Nucleus accumbens (tissue), 56 donors: ENCODE measurements at regions not wholly inside any gene's neighbourhood (a gene's known extent, or its start where the extent isn't known, plus 50 kb on each side); places are given as distances from the start of the nearest gene placed in this dataset.

Experiments
- DNase-seq, 56 donors: peaks; one replicate each; lab custom pipeline; 2025; lab: John Stamatoyannopoulos, UW

- no peak for DNase-seq
These were observed 1958.7 kb upstream of the IGFBP7 start for GRCh38 chr4:59068722-59069418.

- DNase-seq: no peak
These were observed 1976.2 kb upstream of the IGFBP7 start for GRCh38 chr4:59086410-59086809.

- no peak for DNase-seq
These were observed 1981.3 kb upstream of the IGFBP7 start for GRCh38 chr4:59091146-59092142.

- no peak for DNase-seq
These were observed 1984.3 kb upstream of the IGFBP7 start for GRCh38 chr4:59094505-59094904.

GRCh38 chr4:59102311-59102710, 1992.1 kb upstream of the IGFBP7 start:
- no peak for DNase-seq

- no peak for DNase-seq
These were observed 2010.2 kb upstream of the IGFBP7 start for GRCh38 chr4:59120287-59120814.

GRCh38 chr4:59122626-59123025, 2012.4 kb upstream of the IGFBP7 start:
- no peak for DNase-seq

- DNase-seq: no peak
These were observed 2016.0 kb upstream of the IGFBP7 start for GRCh38 chr4:59126159-59126558.

GRCh38 chr4:59127006-59127405, 2016.8 kb upstream of the IGFBP7 start:
- DNase-seq: no peak

- no peak for DNase-seq
These were observed 2017.6 kb upstream of the IGFBP7 start for GRCh38 chr4:59127743-59128142.

GRCh38 chr4:59135248-59135985, 2025.2 kb upstream of the IGFBP7 start:
- no peak for DNase-seq

GRCh38 chr4:59161249-59161648, 2038.9 kb upstream of the ADGRL3 start:
- DNase-seq: no peak

GRCh38 chr4:59175617-59176016, 2024.5 kb upstream of the ADGRL3 start:
- no peak for DNase-seq

- DNase-seq: no peak
These were observed 2020.8 kb upstream of the ADGRL3 start for GRCh38 chr4:59179372-59179771.

GRCh38 chr4:59180161-59180560, 2020.0 kb upstream of the ADGRL3 start:
- DNase-seq: no peak

GRCh38 chr4:59180969-59181368, 2019.2 kb upstream of the ADGRL3 start:
- DNase-seq: no peak

GRCh38 chr4:59195839-59196238, 2004.3 kb upstream of the ADGRL3 start:
- DNase-seq: no peak

- no peak for DNase-seq
These were observed 1999.1 kb upstream of the ADGRL3 start for GRCh38 chr4:59200992-59201391.

- DNase-seq: no peak
These were observed 1982.1 kb upstream of the ADGRL3 start for GRCh38 chr4:59217910-59218631.

GRCh38 chr4:59222221-59222620, 1977.9 kb upstream of the ADGRL3 start:
- DNase-seq: no peak
